Fibroblast of skin of left quadriceps (primary cell): ENCODE measurements at regions not wholly inside any gene's neighbourhood (a gene's known extent, or its start where the extent isn't known, plus 50 kb on each side); places are given as distances from the start of the nearest gene placed in this dataset.
A peak's percentile ranks its signal among the peaks of the same experiment; 100 is the strongest.

Experiments used
- DNase-seq, 2 experiments: peaks; one replicate each; pipeline ENCODE4 v3.0.0-alpha.2; 2013; ENCODE audit warnings: low read depth in 2 of 2

GRCh38 chr12:30827101-30828066, 72.6 kb upstream of the CAPRIN2 start:
- DNase-seq, result no peak

GRCh38 chr12:30826276-30826675, 71.5 kb upstream of the CAPRIN2 start:
- no peak for DNase-seq

GRCh38 chr12:30825341-30825740, 70.6 kb upstream of the CAPRIN2 start:
- no peak for DNase-seq

- DNase-seq, result no peak
Measured at GRCh38 chr12:30824311-30824710, 69.6 kb upstream of the CAPRIN2 start.

GRCh38 chr12:30823764-30824163, 69.0 kb upstream of the CAPRIN2 start:
- DNase-seq, result no peak

GRCh38 chr12:30823156-30823699, 68.5 kb upstream of the CAPRIN2 start:
- peak in 1 of 2 experiments; percentile 5 for DNase-seq

GRCh38 chr12:30822385-30823155, 67.8 kb upstream of the CAPRIN2 start:
- DNase-seq, result peak in 1 of 2 experiments; percentile 26

GRCh38 chr12:30820406-30820946, 65.7 kb upstream of the CAPRIN2 start:
- no peak for DNase-seq

GRCh38 chr12:30818562-30818961, 63.8 kb upstream of the CAPRIN2 start:
- no peak for DNase-seq

GRCh38 chr12:30816742-30817465, 62.2 kb upstream of the CAPRIN2 start:
- no peak for DNase-seq

GRCh38 chr12:30814295-30814655, 59.5 kb upstream of the CAPRIN2 start:
- DNase-seq, result no peak

GRCh38 chr12:30813525-30814294, 59.0 kb upstream of the CAPRIN2 start:
- no peak for DNase-seq

- DNase-seq, result no peak
Measured at GRCh38 chr12:30811966-30812365, 57.2 kb upstream of the CAPRIN2 start.

GRCh38 chr12:30810918-30811317, 56.2 kb upstream of the CAPRIN2 start:
- no peak for DNase-seq

GRCh38 chr12:30807695-30808034, 52.9 kb upstream of the CAPRIN2 start:
- no peak for DNase-seq

GRCh38 chr12:30806989-30807694, 52.4 kb upstream of the CAPRIN2 start:
- peak; percentile 61 to 65 for DNase-seq

- no peak for DNase-seq
Measured at GRCh38 chr12:30805959-30806358, 51.2 kb upstream of the CAPRIN2 start.
